Lung (tissue), 11 donors: ENCODE measurements at regions not wholly inside any gene's neighbourhood (a gene's known extent, or its start where the extent isn't known, plus 50 kb on each side); places are given as distances from the start of the nearest gene placed in this dataset.

Experiments used
- ATAC-seq: fragments of 200-7000 bp; cut with Tn5 transposase; one replicate; pipeline ENCODE4 v1.9.1; 2020; ENCODE audit warnings: moderate number of reproducible peaks; ENCODE audit not compliant: insufficient read depth, low FRiP score
- DNase-seq, 3 donors: peaks; one replicate each; pipeline ENCODE4 v3.0.0-alpha.2; 2013 to 2017
- H3K27ac ChIP-seq, 2 donors: one replicate each; pipeline ENCODE4 v1.5.1; 2013; ENCODE audit warnings: mild to moderate bottlenecking in 2 of 2, moderate library complexity in 2 of 2, control low read depth in 1 of 2, inconsistent platforms in 1 of 2, low read depth in 1 of 2, low read length in 1 of 2
- H3K27me3 ChIP-seq, 3 donors: one replicate each; pipeline ENCODE4 v1.5.1; 2013; ENCODE audit warnings: low read length in 2 of 3; ENCODE audit not compliant: control insufficient read depth in 3 of 3, insufficient read depth in 3 of 3
- H3K36me3 ChIP-seq, 4 donors: one replicate each; pipeline ENCODE4 v1.5.1; 2013; ENCODE audit warnings: low read length in 4 of 4, mild to moderate bottlenecking in 1 of 4, moderate library complexity in 1 of 4; ENCODE audit not compliant: control insufficient read depth in 4 of 4, insufficient read depth in 4 of 4
- H3K4me1 ChIP-seq, 5 donors: one replicate each; pipeline ENCODE4 v1.5.1; 2013; ENCODE audit warnings: low read length in 5 of 5, mild to moderate bottlenecking in 2 of 5, moderate library complexity in 1 of 5; ENCODE audit not compliant: control insufficient read depth in 5 of 5, insufficient read depth in 5 of 5
- H3K4me3 ChIP-seq: one replicate; pipeline ENCODE4 v1.5.1; 2013; ENCODE audit warnings: mild to moderate bottlenecking, control low read depth, moderate library complexity
- H3K9ac ChIP-seq, 2 donors: one replicate each; pipeline ENCODE4 v1.5.1; 2013; ENCODE audit warnings: low read length in 2 of 2, control low read depth in 1 of 2; ENCODE audit not compliant: insufficient read depth in 1 of 2
- H3K9me3 ChIP-seq, 4 donors: one replicate each; pipeline ENCODE4 v1.5.1; 2013; ENCODE audit warnings: low read length in 3 of 4, mild to moderate bottlenecking in 1 of 4, moderate library complexity in 1 of 4; ENCODE audit not compliant: control insufficient read depth in 4 of 4, insufficient read depth in 3 of 4
- CTCF ChIP-seq: IDR thresholded peaks from 2 replicates; pipeline ENCODE4 v1.5.1; 2012; ENCODE audit warnings: mild to moderate bottlenecking; ENCODE audit errors: control extremely low read depth, extremely low read depth
- WGBS, 2 donors: extraction: QIAGEN DNeasy Blood & Tissue Kit; methylation state at CpG; one replicate each; pipeline ENCODE4 v1.1.7; 2013; 5-methylcytosine and 5-hydroxymethylcytosine counted together
- donor health status: control.
- donor health status: control.
- donor health status: Bipolar disorder and iron deficiency.
- donor health status: healthy.
- donor health status: DM: yes; HTN: yes; CAD: no.

- no peaks in the 10 kb centered on the region for H3K9me3 ChIP-seq
- no peak overlapping the region for H3K27ac ChIP-seq
- H3K27me3 ChIP-seq = peaks cover 0 to 48% (median 19%) of the 10 kb centered on the region in 3 donors
- no peak for TF ChIP-seq CTCF
- no peak overlapping the region for H3K9ac ChIP-seq
- peaks cover 0 to 11% (median 0%) of the 10 kb centered on the region in 5 donors for H3K4me1 ChIP-seq
- DNase-seq = no peak
- H3K36me3 ChIP-seq = no peaks in the 10 kb centered on the region
- no peak for ATAC-seq
- 51 to 53% methylated on average over 6 of the region's 6 CpGs for WGBS, 2 donors
- H3K4me3 ChIP-seq = no peak overlapping the region
Measured at GRCh38 chr7:22550514-22551030, 50.6 kb upstream of the STEAP1B start.

GRCh38 chr7:22549667-22550513 is 49.9 kb upstream of the STEAP1B start:
- WGBS, 2 donors = 5 to 7% methylated on average over 48 of the region's 48 CpGs
- Histone ChIP-seq H3K9ac (peak overlapping the region in 1 of 2 donors; percentile 12), H3K4me1 (peaks cover 0 to 11% (median 0%) of the 10 kb centered on the region in 5 donors), H3K4me3 (no peak overlapping the region), H3K27ac (no peak overlapping the region), H3K36me3 (no peaks in the 10 kb centered on the region), H3K27me3 (peaks cover 0 to 46% (median 19%) of the 10 kb centered on the region in 3 donors), H3K9me3 (no peaks in the 10 kb centered on the region)
- TF ChIP-seq CTCF = peak; percentile 39
- peak in 2 of 3 donors; percentile 41 to 57 for DNase-seq
- ATAC-seq = peak; percentile 28
